Inferior parietal cortex (tissue), 1 donor: ENCODE measurements at regions not wholly inside any gene's neighbourhood (a gene's known extent, or its start where the extent isn't known, plus 50 kb on each side); places are given as distances from the start of the nearest gene placed in this dataset.
"Not testable (repeated sequence)": the region's sequence is repeated elsewhere in the genome, so short reads cannot be mapped to it uniquely, and the experiment has no call there.

Experiments
- DNase-seq: peaks from one replicate; pipeline ENCODE4 v3.0.0-alpha.2; 2016; ENCODE audit errors: extremely low spot score

- no peak for DNase-seq
Measured at GRCh38 chr12:107369006-107369405, 275.7 kb upstream of the CRY1 start.

- no peak for DNase-seq
Measured at GRCh38 chr12:107369679-107370078, 276.3 kb upstream of the CRY1 start.

DNA sequence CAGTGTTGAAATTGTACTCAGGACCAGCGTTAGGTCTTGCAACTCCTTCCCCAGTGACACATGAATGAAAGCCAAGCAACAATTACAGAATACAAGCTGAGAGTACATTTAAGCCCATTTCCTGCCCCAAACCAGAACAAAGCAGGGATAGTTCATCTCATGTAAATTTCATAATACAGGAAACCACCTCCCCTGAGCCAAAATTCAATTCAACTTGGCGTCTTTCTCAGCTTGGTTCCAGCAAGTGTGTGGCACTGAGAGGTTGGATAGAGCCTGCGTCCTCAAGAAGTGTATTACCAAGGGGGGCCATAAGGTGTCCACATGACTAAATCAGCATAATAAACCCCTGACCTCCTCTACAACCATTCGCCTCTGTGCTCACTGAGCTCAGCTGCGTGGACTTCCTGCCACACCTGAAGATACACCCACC, 278.9 kb upstream of the CRY1 start:
- DNase-seq, result no peak

- no peak for DNase-seq
Measured at GRCh38 chr12:107373238-107373809, 280.0 kb upstream of the CRY1 start.

- no peak for DNase-seq
Measured at GRCh38 chr12:107374161-107374840, 281.0 kb upstream of the CRY1 start.

- DNase-seq, result no peak
Measured at GRCh38 chr12:107375231-107375630, 281.9 kb upstream of the CRY1 start.

GRCh38 chr12:107377596-107378385, 284.4 kb upstream of the CRY1 start:
- DNase-seq, result no peak

- DNase-seq, result no peak
Measured at GRCh38 chr12:107378609-107379008, 285.3 kb upstream of the CRY1 start.

- not testable (repeated sequence) for DNase-seq
Measured at GRCh38 chr12:107379142-107379851, 285.9 kb upstream of the CRY1 start.

- DNase-seq, result no peak
Measured at GRCh38 chr12:107379852-107380567, 286.7 kb upstream of the CRY1 start.

DNA sequence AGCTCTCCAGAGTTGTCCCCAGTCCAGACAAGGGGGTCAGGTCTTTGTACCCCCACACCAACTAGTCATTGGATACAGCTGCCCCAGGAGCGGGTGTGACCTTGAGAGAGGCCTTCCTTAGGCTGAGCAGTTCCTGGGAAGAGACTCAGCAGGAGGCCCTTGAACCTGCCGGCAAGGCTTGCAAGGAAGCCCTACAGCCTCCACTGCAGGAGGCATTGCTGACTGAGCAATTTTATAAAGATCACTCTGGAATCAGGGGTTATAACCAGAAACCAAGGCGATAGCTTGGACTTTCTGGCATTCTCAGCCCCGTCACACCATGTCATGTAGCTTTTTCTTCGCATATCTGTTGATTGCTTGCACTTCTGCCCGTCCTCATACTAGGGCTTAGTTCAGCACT, 291.3 kb upstream of the CRY1 start:
- no peak for DNase-seq

GRCh38 chr12:107385509-107385908, 292.2 kb upstream of the CRY1 start:
- DNase-seq, result no peak

- DNase-seq, result no peak
Measured at GRCh38 chr12:107386569-107386968, 293.2 kb upstream of the CRY1 start.

DNA sequence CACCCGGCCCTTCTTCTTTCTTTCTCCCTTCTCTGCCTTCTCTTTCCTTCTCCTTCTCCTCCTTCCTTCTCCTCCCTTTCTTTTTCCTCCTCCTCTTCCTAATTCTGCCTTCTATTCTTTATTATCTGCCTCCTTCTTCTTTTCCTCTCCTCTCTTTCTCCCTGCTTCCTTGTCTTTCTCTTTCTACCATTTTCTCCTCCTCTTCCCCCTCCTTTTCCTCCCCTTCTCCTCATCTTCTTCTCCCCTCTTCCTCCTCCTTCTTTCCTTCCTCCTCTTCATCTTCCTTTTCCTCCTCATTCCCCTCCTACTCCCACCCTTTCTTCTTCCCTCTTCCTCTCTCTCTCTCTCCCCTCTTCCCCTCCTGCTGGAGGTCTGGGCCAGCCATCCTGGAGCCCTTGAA, 294.9 kb upstream of the CRY1 start:
- no peak for DNase-seq

DNA sequence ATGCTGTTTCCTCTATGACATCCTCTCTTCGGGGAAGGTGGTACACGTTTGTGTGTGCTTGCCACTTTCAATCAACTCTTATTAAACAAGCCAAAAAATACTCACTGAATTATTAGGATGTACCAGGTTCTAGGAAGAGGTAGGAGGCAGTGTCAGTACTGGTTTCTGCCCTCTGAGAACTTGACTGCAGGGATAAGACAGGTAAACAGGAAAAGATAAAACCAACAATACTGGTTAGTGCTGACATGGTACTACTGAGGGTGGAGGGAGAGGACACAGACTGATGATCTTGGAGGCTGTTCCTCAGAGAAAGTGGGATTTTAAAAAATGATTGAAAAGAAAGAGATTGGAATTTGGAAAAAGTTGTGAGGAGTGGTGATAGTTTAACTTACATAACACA, 295.2 kb upstream of the PWP1 start:
- no peak for DNase-seq

DNA sequence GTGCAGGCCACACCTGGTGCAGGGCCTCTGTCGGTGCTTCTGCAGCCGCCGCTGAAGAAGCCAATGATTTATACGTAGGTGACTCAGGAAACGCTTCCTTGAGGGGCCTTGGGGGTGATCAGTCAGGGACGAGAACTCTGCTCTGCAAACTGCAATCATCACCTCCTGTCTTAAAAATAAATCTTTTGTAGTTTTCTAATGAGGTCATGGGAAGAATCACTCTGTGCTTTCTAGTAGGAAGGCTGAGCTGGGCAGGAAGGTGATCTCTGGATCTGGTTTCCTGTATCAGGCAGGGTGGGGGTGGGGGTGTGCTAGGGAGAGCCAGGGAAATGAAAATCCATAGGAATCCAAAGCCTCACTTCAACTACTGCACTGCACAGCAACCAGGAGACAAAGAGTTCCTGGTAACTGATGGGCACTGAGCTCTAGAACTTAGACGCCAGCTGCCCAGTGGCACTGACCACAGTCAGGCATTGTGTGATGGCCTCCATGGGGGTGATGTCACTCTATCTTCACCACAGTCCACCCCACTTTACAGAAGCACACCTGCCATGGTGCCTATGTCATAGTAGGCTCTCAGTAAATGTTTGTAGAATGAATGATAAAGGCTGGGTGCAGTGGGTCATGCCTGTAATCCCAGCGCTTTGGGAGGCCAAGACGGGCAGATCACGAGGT, 292.4 kb upstream of the PWP1 start:
- DNase-seq, result no peak

- no peak for DNase-seq
Measured at GRCh38 chr12:107394693-107395092, 290.9 kb upstream of the PWP1 start.

DNA sequence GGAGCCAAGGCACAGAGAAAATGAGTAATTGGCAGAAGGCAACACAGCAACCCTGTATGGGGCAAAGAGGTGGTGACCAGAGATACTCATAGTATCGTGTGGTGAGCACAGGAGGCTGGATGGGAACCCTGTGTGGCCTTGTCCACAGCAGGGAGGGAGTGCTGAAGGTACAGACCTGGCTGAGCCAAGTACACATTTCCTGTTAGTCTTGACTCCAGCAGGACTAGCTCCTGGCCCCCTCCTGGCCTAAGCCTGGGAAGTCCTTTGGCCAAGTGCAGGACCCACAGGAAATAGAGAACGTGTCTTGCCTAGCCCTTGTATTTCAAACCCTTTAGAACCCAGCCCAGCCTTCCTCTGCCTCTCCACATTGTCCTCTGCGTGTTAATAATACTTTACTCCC, 289.8 kb upstream of the PWP1 start:
- no peak for DNase-seq

- DNase-seq, result no peak
Measured at GRCh38 chr12:107396991-107397390, 288.6 kb upstream of the PWP1 start.

- DNase-seq, result no peak
Measured at GRCh38 chr12:107397890-107398500, 287.6 kb upstream of the PWP1 start.

GRCh38 chr12:107399046-107399445, 286.6 kb upstream of the PWP1 start:
- DNase-seq, result no peak
